ENCODE measurements at regions not wholly inside any gene's neighbourhood (a gene's known extent, or its start where the extent isn't known, plus 50 kb on each side); places are given as distances from the start of the nearest gene placed in this dataset.

DNA sequence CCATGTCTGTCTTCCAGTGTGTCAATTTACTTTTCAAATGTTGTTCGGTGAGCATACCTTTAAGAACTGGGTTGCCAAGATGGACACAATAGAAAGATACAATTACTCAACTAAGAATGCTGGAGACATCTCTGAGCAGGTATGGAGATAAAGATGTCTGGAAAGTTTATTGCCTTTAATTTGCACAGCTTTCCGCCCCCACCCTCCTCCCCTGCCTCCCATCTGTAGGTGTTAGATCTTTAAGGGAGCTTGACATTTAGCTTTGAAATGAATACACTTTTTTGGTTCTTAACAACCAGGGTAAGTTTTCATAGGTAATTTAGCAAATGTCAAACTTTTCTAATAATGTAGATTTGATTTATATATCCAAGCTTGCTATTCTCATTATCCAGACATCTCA lies 104.4 kb downstream of the BTBD3 start:
- Histone ChIP-seq H3K9me3 (ENCODE audit: control insufficient read depth in 4 of 4, low read length in 3 of 4) (no peaks in the 10 kb centered on the region), H3K4me1 (ENCODE audit: control insufficient read depth in 4 of 4, insufficient read depth in 4 of 4, low read length in 3 of 4) (no peaks in the 10 kb centered on the region), H3K27me3 (ENCODE audit: control insufficient read depth in 4 of 4, insufficient read depth in 4 of 4, low read length in 3 of 4) (no peaks in the 10 kb centered on the region), H3K4me3 (ENCODE audit: low read depth in 1 of 3, low read length in 3 of 3) (no peak overlapping the region), H3K9ac (ENCODE audit: low read depth in 1 of 2, low read length in 2 of 2) (no peak overlapping the region), H3K36me3 (ENCODE audit: control insufficient read depth in 4 of 4, insufficient read depth in 3 of 4, low read depth in 1 of 4, low read length in 3 of 4) (no peaks in the 10 kb centered on the region), H3K27ac (ENCODE audit: low read depth in 1 of 2, low read length in 2 of 2) (no peak overlapping the region)
- DNase-seq (ENCODE audit: low spot score), result no peak
- 93% methylated on average over 2 of the region's 2 CpGs for WGBS
- TF ChIP-seq FOXA2 (IDR thresholded peaks at IDR 0.05) (no peak), RAD21 (IDR thresholded peaks at IDR 0.05) (no peak), GABPA (IDR thresholded peaks at IDR 0.05 in 1 of 2, conservative IDR thresholded peaks at IDR 0.05 in 1 of 2) (no peak), FOXA1 (IDR thresholded peaks at IDR 0.05) (no peak), NR2F2 (IDR thresholded peaks at IDR 0.05) (no peak), YY1 (IDR thresholded peaks at IDR 0.05) (no peak), HNF4A (conservative IDR thresholded peaks at IDR 0.05) (no peak), MAX (IDR thresholded peaks at IDR 0.05) (no peak), HNF4G (IDR thresholded peaks at IDR 0.05) (no peak), JUND (IDR thresholded peaks at IDR 0.05) (no peak), REST (IDR thresholded peaks at IDR 0.05) (no peak), SP1 (IDR thresholded peaks at IDR 0.05) (no peak), RXRA (IDR thresholded peaks at IDR 0.05) (no peak), TAF1 (conservative IDR thresholded peaks at IDR 0.05) (no peak), EGR1 (IDR thresholded peaks at IDR 0.05; ENCODE audit: low read depth in 2 of 2) (no peak), ZBTB33 (IDR thresholded peaks at IDR 0.05) (no peak)
- TF ChIP-seq, protein P1, sequence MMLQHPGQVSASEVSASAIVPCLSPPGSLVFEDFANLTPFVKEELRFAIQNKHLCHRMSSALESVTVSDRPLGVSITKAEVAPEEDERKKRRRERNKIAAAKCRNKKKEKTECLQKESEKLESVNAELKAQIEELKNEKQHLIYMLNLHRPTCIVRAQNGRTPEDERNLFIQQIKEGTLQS (IDR thresholded peaks at IDR 0.05), result no peak
- TF ChIP-seq, protein P2, sequence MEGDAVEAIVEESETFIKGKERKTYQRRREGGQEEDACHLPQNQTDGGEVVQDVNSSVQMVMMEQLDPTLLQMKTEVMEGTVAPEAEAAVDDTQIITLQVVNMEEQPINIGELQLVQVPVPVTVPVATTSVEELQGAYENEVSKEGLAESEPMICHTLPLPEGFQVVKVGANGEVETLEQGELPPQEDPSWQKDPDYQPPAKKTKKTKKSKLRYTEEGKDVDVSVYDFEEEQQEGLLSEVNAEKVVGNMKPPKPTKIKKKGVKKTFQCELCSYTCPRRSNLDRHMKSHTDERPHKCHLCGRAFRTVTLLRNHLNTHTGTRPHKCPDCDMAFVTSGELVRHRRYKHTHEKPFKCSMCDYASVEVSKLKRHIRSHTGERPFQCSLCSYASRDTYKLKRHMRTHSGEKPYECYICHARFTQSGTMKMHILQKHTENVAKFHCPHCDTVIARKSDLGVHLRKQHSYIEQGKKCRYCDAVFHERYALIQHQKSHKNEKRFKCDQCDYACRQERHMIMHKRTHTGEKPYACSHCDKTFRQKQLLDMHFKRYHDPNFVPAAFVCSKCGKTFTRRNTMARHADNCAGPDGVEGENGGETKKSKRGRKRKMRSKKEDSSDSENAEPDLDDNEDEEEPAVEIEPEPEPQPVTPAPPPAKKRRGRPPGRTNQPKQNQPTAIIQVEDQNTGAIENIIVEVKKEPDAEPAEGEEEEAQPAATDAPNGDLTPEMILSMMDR (IDR thresholded peaks at IDR 0.05; ENCODE audit: low read depth, low read length, missing input control), result no peak
